ENCODE measurements at regions not wholly inside any gene's neighbourhood (a gene's known extent, or its start where the extent isn't known, plus 50 kb on each side); places are given as distances from the start of the nearest gene placed in this dataset.

DNA sequence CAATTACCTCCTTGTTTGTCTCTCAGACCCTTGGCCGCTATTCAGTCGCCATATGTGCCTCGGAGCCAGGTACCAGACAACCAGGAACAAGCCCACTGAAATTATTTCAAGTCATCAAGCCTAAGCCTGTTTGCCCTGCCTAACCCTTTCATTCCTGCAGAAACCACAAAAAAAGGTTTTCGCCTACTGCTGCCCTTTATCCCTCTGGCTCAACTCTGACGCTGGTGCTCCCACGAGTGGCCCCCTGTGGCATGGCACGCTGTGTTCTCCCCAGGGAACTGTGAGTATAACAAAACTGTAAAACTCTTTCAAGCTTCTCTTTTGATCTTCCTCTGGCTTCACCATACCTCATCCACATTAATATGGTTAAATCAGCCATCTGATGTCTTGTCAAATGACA, 215.7 kb upstream of the CDC14C start:
- no CpG with 5 or more reads among the region's 7 CpGs for WGBS (ENCODE audit: extremely low coverage, insufficient read length, low lambda C conversion rate)
- H2AFZ ChIP-seq (ENCODE audit: low read length): no peak overlapping the region

More for the DNA sequence above, 215.7 kb upstream of the CDC14C start:
- Histone ChIP-seq H2BK15ac (ENCODE audit: low read depth, low read length) (no peak overlapping the region), H3K23me2 (ENCODE audit: insufficient read length, low read depth, low read length, poor library complexity, severe bottlenecking) (no peaks in the 10 kb centered on the region), H3K27me3 (ENCODE audit: insufficient read depth, low read length) (no peaks in the 10 kb centered on the region), H2BK20ac (ENCODE audit: low read depth, low read length, poor library complexity, severe bottlenecking) (no peak overlapping the region), H3K79me1 (ENCODE audit: insufficient read depth, low read depth, low read length, poor library complexity, severe bottlenecking) (no peaks in the 10 kb centered on the region), H3K79me2 (ENCODE audit: insufficient read depth, low read length) (no peaks in the 10 kb centered on the region), H4K8ac (replicated peaks; ENCODE audit: insufficient read length, low read depth, low read length) (no peak overlapping the region), H3K4me1 (ENCODE audit: insufficient read depth, low read length) (no peaks in the 10 kb centered on the region), H3K9me3 (ENCODE audit: control insufficient read depth, low read depth, low read length) (no peaks in the 10 kb centered on the region), H4K91ac (ENCODE audit: insufficient read length, low read depth, low read length) (no peak overlapping the region), H2BK12ac (ENCODE audit: insufficient read length, low read depth, low read length) (no peak overlapping the region), H3K14ac (ENCODE audit: insufficient read depth, low read length) (no peak overlapping the region), H2BK120ac (ENCODE audit: low read depth, low read length, poor library complexity, severe bottlenecking) (no peak overlapping the region), H3K4ac (ENCODE audit: low read depth, low read length) (no peak overlapping the region), H3K4me2 (ENCODE audit: insufficient read depth, insufficient read length, low read length) (no peak overlapping the region), H4K20me1 (ENCODE audit: control insufficient read depth, insufficient read depth, insufficient read length) (no peaks in the 10 kb centered on the region), H4K5ac (ENCODE audit: insufficient read length, low read depth, low read length) (no peak overlapping the region), H2AK5ac (ENCODE audit: insufficient read length, low read length) (no peak overlapping the region), H3K27ac (ENCODE audit: insufficient read length, low read depth, low read length) (no peak overlapping the region), H2BK5ac (ENCODE audit: insufficient read length, low read length) (no peak overlapping the region), H3T11ph (ENCODE audit: low read length) (no peak overlapping the region), H3K56ac (ENCODE audit: insufficient read length, low read depth, low read length) (no peak overlapping the region), H3K18ac (ENCODE audit: insufficient read length, low read depth, low read length) (no peak overlapping the region), H3K23ac (ENCODE audit: insufficient read length, low read depth, low read length) (no peak overlapping the region), H3K9ac (ENCODE audit: extremely low read depth, insufficient read length, low read length) (no peak overlapping the region)
- DNase-seq: peak; percentile 33
- no peaks in the 10 kb centered on the region for H3K36me3 Mint-ChIP-seq (ENCODE audit: insufficient read depth in 1 of 3, low read depth in 3 of 3)
- peaks cover 17% of the 10 kb centered on the region in 2 experiments for H3K4me1 Mint-ChIP-seq
- H3K4me3 Mint-ChIP-seq: no peak overlapping the region
- TF ChIP-seq, protein P1, sequence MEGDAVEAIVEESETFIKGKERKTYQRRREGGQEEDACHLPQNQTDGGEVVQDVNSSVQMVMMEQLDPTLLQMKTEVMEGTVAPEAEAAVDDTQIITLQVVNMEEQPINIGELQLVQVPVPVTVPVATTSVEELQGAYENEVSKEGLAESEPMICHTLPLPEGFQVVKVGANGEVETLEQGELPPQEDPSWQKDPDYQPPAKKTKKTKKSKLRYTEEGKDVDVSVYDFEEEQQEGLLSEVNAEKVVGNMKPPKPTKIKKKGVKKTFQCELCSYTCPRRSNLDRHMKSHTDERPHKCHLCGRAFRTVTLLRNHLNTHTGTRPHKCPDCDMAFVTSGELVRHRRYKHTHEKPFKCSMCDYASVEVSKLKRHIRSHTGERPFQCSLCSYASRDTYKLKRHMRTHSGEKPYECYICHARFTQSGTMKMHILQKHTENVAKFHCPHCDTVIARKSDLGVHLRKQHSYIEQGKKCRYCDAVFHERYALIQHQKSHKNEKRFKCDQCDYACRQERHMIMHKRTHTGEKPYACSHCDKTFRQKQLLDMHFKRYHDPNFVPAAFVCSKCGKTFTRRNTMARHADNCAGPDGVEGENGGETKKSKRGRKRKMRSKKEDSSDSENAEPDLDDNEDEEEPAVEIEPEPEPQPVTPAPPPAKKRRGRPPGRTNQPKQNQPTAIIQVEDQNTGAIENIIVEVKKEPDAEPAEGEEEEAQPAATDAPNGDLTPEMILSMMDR (conservative IDR thresholded peaks at IDR 0.05): no peak
- no peaks in the 10 kb centered on the region for H3K27me3 Mint-ChIP-seq (ENCODE audit: low read depth)
- H3K9me3 Mint-ChIP-seq: no peaks in the 10 kb centered on the region
- no peak overlapping the region for H3K27ac Mint-ChIP-seq

Data from H9 (cell line).